Naive thymus-derived CD4-positive, alpha-beta T cell (primary cell): ENCODE measurements at regions not wholly inside any gene's neighbourhood (a gene's known extent, or its start where the extent isn't known, plus 50 kb on each side); places are given as distances from the start of the nearest gene placed in this dataset.

Source experiments
- ATAC-seq: fragments of 150-1000 bp; cut with Tn5 transposase; 2 replicates; pipeline ENCODE4 v1.10.0; 2021; ENCODE audit warnings: mild to moderate bottlenecking, moderate library complexity
- CTCF ChIA-PET: fragments of 350-600 bp; sonication (Branson Sonifier 250); formaldehyde crosslinking; loops from one replicate; lab custom pipeline; 2021; ENCODE audit warnings: antibody characterized with exemption; lab: Charles Lee
- POLR2A ChIA-PET: fragments of 350-600 bp; sonication (Branson Sonifier 250); formaldehyde crosslinking; loops from one replicate; lab custom pipeline; 2021; ENCODE audit warnings: antibody characterized with exemption, inconsistent platforms; lab: Charles Lee
- DNase-seq, 9 donors: peaks; one replicate each; pipeline versions ENCODE4 v3.0.0 to v3.0.0-alpha.2; 2020 to 2022; ENCODE audit warnings: mixed read lengths in 1 of 9
- H3K27ac ChIP-seq: one replicate; pipeline ENCODE4 v1.7.0; 2013; ENCODE audit warnings: mild to moderate bottlenecking, low read depth, low read length, moderate library complexity
- H3K27me3 ChIP-seq, 2 donors: one replicate each; pipeline ENCODE4 v1.7.0; 2013; ENCODE audit warnings: low read length in 2 of 2, mild to moderate bottlenecking in 2 of 2, moderate library complexity in 2 of 2; ENCODE audit not compliant: control insufficient read depth in 2 of 2, insufficient read depth in 2 of 2
- H3K36me3 ChIP-seq, 3 experiments: 1 replicate in 2 of 3; 2 replicates in 1 of 3; pipeline ENCODE4 v1.7.0; 2013; ENCODE audit warnings: low read length in 3 of 3, mild to moderate bottlenecking in 3 of 3, moderate library complexity in 1 of 3; ENCODE audit not compliant: insufficient read depth in 3 of 3, control insufficient read depth in 2 of 3
- H3K4me1 ChIP-seq, 2 donors: one replicate each; pipeline ENCODE4 v1.7.0; 2013; ENCODE audit warnings: low read length in 2 of 2, mild to moderate bottlenecking in 2 of 2, moderate library complexity in 1 of 2; ENCODE audit not compliant: control insufficient read depth in 2 of 2, insufficient read depth in 2 of 2
- H3K4me3 ChIP-seq: 2 replicates; pipeline ENCODE4 v1.7.0; 2013; ENCODE audit warnings: mild to moderate bottlenecking, low read length
- H3K9me3 ChIP-seq, 3 experiments: 1 replicate in 2 of 3; 2 replicates in 1 of 3; pipeline ENCODE4 v1.7.0; 2013; ENCODE audit warnings: low read length in 3 of 3; ENCODE audit not compliant: control insufficient read depth in 2 of 3
- H3K27ac Mint-ChIP-seq, 9 donors: one replicate each; pipeline ENCODE4 v1.8.0; 2020 to 2022; ENCODE audit warnings: mixed read lengths in 9 of 9, mild to moderate bottlenecking in 8 of 9, moderate library complexity in 5 of 9, inconsistent platforms in 2 of 9
- H3K27me3 Mint-ChIP-seq, 5 donors: one replicate each; pipeline ENCODE4 v1.8.0; 2021 to 2022; ENCODE audit warnings: mixed read lengths in 5 of 5, mild to moderate bottlenecking in 1 of 5
- H3K36me3 Mint-ChIP-seq, 5 donors: one replicate each; pipeline ENCODE4 v1.8.0; 2020 to 2022; ENCODE audit warnings: mixed read lengths in 5 of 5, mild to moderate bottlenecking in 3 of 5, inconsistent platforms in 1 of 5
- H3K4me1 Mint-ChIP-seq, 7 donors: one replicate each; pipeline ENCODE4 v1.8.0; 2020 to 2022; ENCODE audit warnings: mixed read lengths in 7 of 7, mild to moderate bottlenecking in 3 of 7, inconsistent platforms in 1 of 7
- H3K4me3 Mint-ChIP-seq, 10 donors: one replicate each; pipeline ENCODE4 v1.8.0; 2020 to 2022; ENCODE audit warnings: mild to moderate bottlenecking in 10 of 10, mixed read lengths in 10 of 10, moderate library complexity in 6 of 10, inconsistent platforms in 2 of 10
- H3K9me3 Mint-ChIP-seq, 11 donors: one replicate each; pipeline ENCODE4 v1.8.0; 2020 to 2022; ENCODE audit warnings: mixed read lengths in 11 of 11, mild to moderate bottlenecking in 4 of 11, inconsistent platforms in 1 of 11, moderate library complexity in 1 of 11
- intact Hi-C, 2 donors: fragments of 100-400 bp; cut with micrococcal nuclease; formaldehyde crosslinking; loops; one replicate each; pipeline ENCODE4 v1.15.1; 2023

DNA sequence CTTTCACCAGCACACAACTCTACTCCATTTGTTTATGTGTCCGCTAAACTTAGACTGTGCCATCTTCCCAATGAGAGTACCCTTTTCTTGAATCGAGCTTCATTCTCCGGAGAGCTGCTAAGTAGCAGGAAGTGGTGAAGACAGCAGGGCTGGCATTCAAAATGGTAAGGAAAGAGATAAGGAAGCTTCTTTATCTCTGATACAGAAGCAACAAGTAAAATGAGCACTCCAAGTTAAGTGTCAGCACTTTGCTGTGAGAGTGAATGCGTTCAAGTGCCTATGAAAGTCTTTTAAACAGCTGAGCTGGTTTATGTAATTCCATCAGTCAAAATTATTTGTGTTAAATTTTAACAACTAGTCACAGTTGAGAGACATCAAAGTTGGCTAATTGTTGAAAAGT lies 386.8 kb upstream of the PTPRD start:
- CTCF ChIA-PET, result no interaction called here
- H3K4me3 Mint-ChIP-seq, result no peak overlapping the region
- H3K27ac Mint-ChIP-seq, result no peak overlapping the region
- Histone ChIP-seq H3K27me3 (no peaks in the 10 kb centered on the region), H3K4me3 (no peak overlapping the region), H3K36me3 (no peaks in the 10 kb centered on the region), H3K27ac (no peak overlapping the region), H3K4me1 (no peaks in the 10 kb centered on the region), H3K9me3 (no peaks in the 10 kb centered on the region)
- H3K4me1 Mint-ChIP-seq, result no peaks in the 10 kb centered on the region
- no peaks in the 10 kb centered on the region for H3K27me3 Mint-ChIP-seq
- peaks cover 3 to 36% (median 8%) of the 10 kb centered on the region in 11 donors for H3K9me3 Mint-ChIP-seq
- POLR2A ChIA-PET, result no interaction called here
- DNase-seq (no peak), ATAC-seq (no peak)
- H3K36me3 Mint-ChIP-seq, result no peaks in the 10 kb centered on the region
- intact Hi-C loops, result no loop called here

DNA sequence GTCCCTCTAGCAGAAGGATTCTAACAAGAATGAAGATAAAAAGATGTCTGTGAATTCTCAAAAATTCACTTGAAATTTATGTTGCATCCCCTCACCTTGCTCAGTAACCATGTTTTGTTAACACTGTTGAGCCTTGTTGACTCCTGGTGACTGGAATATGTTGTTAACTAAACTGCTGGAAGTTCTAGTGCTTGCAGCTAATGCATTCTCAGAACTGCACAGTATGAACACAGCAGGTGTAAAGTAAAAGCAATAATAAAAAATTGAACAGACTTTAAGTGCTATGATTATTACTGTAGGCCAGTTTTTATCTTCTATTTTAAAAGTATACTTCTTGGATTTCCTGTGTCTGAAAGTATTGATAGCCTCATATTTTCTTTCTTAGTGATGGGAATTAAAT lies 388.7 kb upstream of the PTPRD start:
- Histone ChIP-seq H3K36me3 (no peaks in the 10 kb centered on the region), H3K9me3 (no peaks in the 10 kb centered on the region), H3K27me3 (no peaks in the 10 kb centered on the region), H3K4me1 (no peaks in the 10 kb centered on the region), H3K4me3 (no peak overlapping the region), H3K27ac (no peak overlapping the region)
- POLR2A ChIA-PET, result no interaction called here
- intact Hi-C loops, result no loop called here
- ATAC-seq, result no peak
- Mint-ChIP-seq H3K27ac (no peak overlapping the region), H3K27me3 (no peaks in the 10 kb centered on the region), H3K36me3 (no peaks in the 10 kb centered on the region), H3K9me3 (peaks cover 0 to 28% (median 6%) of the 10 kb centered on the region in 11 donors), H3K4me3 (no peak overlapping the region), H3K4me1 (no peaks in the 10 kb centered on the region)
- CTCF ChIA-PET, result no interaction called here
- DNase-seq, result no peak

DNA sequence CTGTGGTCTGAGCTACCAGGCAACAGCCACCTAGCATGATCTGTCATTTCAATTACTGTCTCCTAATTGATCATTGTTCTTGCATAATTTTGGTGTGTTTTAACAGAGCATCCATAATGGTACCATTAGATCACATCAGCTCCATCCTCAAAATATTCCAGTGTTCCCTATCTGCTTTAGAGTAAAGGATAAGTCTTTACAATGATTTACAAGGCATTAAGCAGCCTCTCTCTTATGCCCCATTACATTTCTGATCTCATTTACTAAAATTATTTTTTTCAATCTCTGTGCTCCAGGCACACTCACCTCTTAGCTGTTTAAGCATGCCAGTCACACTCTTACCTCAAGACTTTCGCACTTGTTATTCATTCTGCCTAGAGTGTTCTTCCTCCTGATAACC lies 389.9 kb upstream of the PTPRD start:
- ChIA-PET POLR2A (no interaction called here), CTCF (no interaction called here)
- no peaks in the 10 kb centered on the region for H3K4me1 ChIP-seq
- DNase-seq, result no peak
- Mint-ChIP-seq H3K9me3 (peaks cover 0 to 33% (median 6%) of the 10 kb centered on the region in 11 donors), H3K27ac (no peak overlapping the region), H3K4me1 (no peaks in the 10 kb centered on the region), H3K4me3 (no peak overlapping the region), H3K36me3 (no peaks in the 10 kb centered on the region), H3K27me3 (no peaks in the 10 kb centered on the region)
- H3K27ac ChIP-seq, result no peak overlapping the region
- no peaks in the 10 kb centered on the region for H3K9me3 ChIP-seq
- intact Hi-C loops, result no loop called here
- no peaks in the 10 kb centered on the region for H3K27me3 ChIP-seq
- ATAC-seq, result no peak
- H3K4me3 ChIP-seq, result no peak overlapping the region
- no peaks in the 10 kb centered on the region for H3K36me3 ChIP-seq

DNA sequence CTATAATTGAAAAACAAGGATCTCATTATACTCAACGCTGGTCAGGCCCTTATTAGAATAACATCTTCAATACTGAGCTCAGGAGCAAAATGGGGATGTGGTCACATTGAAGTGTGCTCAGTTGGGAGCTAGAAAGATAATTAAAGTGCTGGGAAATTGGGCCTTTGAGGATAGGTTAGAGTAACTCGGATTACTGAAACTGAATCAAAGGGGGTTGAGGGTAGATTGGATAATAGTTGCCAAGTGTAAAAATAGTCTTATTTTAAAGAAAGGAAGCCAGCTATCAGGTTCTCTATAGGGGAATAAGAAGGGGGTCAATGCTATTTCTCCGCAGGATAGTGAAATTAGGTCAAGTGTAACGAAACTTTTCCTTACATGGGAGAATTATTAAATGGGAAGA lies 391.0 kb upstream of the PTPRD start:
- DNase-seq (no peak), ATAC-seq (no peak)
- peaks cover 0 to 3% (median 0%) of the 10 kb centered on the region in 5 donors for H3K36me3 Mint-ChIP-seq
- peaks cover 0 to 37% (median 8%) of the 10 kb centered on the region in 11 donors for H3K9me3 Mint-ChIP-seq
- H3K27ac Mint-ChIP-seq, result no peak overlapping the region
- CTCF ChIA-PET, result no interaction called here
- H3K4me3 Mint-ChIP-seq, result no peak overlapping the region
- POLR2A ChIA-PET, result interaction anchor here (0.7 kb wide), 1 partner anchor 88 kb away, joined by 3 read pairs; no protein-coding TSS in a partner anchor
- Histone ChIP-seq H3K4me3 (no peak overlapping the region), H3K9me3 (no peaks in the 10 kb centered on the region), H3K27me3 (no peaks in the 10 kb centered on the region), H3K4me1 (no peaks in the 10 kb centered on the region), H3K36me3 (no peaks in the 10 kb centered on the region), H3K27ac (no peak overlapping the region)
- intact Hi-C loops, result no loop called here
- H3K27me3 Mint-ChIP-seq, result no peaks in the 10 kb centered on the region
- no peaks in the 10 kb centered on the region for H3K4me1 Mint-ChIP-seq

DNA sequence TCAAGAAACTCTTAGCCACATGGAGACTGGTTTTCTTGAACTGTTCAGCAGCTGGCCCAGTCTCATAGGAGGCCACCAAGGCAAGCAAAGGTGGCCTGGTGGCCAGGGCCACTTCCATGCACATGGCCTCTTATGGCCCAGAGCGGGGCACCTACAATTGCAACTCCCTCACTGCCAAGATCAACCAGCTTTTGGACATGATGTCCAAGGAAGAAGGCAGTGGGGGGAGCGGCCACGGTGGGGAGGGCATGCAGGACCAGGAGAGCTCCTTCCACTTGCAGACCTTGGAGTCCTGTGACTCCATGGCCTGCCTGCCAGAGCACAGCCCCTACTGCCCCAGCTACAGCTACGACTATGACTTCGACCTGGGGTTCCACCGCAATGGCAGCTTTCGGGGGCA lies 398.9 kb upstream of the PTPRD start:
- Mint-ChIP-seq H3K36me3 (peaks cover 0 to 4% (median 0%) of the 10 kb centered on the region in 5 donors), H3K27me3 (no peaks in the 10 kb centered on the region), H3K4me3 (no peak overlapping the region), H3K27ac (no peak overlapping the region), H3K4me1 (no peaks in the 10 kb centered on the region), H3K9me3 (peaks cover 7 to 59% (median 18%) of the 10 kb centered on the region in 11 donors)
- DNase-seq (no peak), ATAC-seq (no peak)
- no peaks in the 10 kb centered on the region for H3K27me3 ChIP-seq
- H3K4me3 ChIP-seq, result no peak overlapping the region
- H3K9me3 ChIP-seq, result peaks cover 0 to 11% (median 8%) of the 10 kb centered on the region in 3 experiments
- intact Hi-C loops, result no loop called here
- POLR2A ChIA-PET, result no interaction called here
- CTCF ChIA-PET, result no interaction called here
- no peaks in the 10 kb centered on the region for H3K4me1 ChIP-seq
- no peaks in the 10 kb centered on the region for H3K36me3 ChIP-seq
- H3K27ac ChIP-seq, result no peak overlapping the region

DNA sequence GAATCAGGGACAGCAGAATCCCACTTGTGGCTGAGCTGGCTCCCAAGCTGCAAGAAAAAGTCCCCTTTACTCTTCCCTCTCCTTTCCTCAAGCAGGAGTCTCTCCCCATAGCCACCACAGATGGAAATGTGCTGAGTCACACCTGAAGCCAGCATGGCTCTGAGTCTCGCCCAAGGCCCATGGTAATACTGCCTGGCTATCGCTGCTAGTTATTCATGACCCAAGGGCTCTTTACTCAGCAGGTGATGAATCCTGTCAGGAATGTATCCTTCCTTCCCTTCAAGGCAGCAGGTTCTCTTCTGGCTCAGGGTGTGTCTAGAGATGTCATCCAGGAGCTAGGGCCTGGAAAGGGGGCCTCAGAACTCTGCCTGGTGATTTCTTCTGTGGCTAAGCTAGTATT lies 403.3 kb upstream of the PTPRD start:
- Histone ChIP-seq H3K36me3 (no peaks in the 10 kb centered on the region), H3K4me1 (no peaks in the 10 kb centered on the region), H3K27ac (no peak overlapping the region), H3K9me3 (peaks cover 0 to 10% (median 8%) of the 10 kb centered on the region in 3 experiments), H3K27me3 (no peaks in the 10 kb centered on the region), H3K4me3 (no peak overlapping the region)
- Mint-ChIP-seq H3K27me3 (no peaks in the 10 kb centered on the region), H3K9me3 (peaks cover 5 to 54% (median 25%) of the 10 kb centered on the region in 11 donors), H3K4me1 (no peaks in the 10 kb centered on the region), H3K27ac (no peak overlapping the region), H3K4me3 (no peak overlapping the region), H3K36me3 (peaks cover 0 to 4% (median 0%) of the 10 kb centered on the region in 5 donors)
- DNase-seq, result no peak
- intact Hi-C loops, result no loop called here
- ChIA-PET POLR2A (no interaction called here), CTCF (no interaction called here)
- ATAC-seq, result no peak

DNA sequence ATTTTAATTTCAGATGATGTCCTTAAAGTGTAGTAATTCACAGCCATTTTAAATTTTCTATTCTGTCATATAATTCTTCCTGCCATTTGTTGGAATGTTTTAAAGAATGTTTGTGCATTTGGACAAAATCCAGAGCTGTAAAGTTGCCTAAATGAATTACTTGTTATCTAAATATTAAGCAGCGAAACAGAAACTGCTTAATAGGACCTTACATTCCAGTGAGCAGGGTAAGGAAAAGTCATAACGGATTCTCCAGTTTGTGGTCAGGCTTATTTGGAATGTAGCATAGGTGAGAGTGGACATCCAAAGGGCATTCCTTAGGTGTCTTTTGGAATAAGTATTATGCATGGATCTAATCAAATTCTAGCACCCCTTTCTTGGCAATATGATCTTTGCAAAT lies 410.4 kb upstream of the PTPRD start:
- H3K27me3 ChIP-seq, result no peaks in the 10 kb centered on the region
- Mint-ChIP-seq H3K36me3 (peaks cover 0 to 3% (median 0%) of the 10 kb centered on the region in 5 donors), H3K27ac (no peak overlapping the region), H3K4me1 (no peaks in the 10 kb centered on the region), H3K9me3 (peaks cover 2 to 35% (median 17%) of the 10 kb centered on the region in 11 donors), H3K4me3 (no peak overlapping the region), H3K27me3 (no peaks in the 10 kb centered on the region)
- H3K27ac ChIP-seq, result no peak overlapping the region
- no peaks in the 10 kb centered on the region for H3K4me1 ChIP-seq
- DNase-seq (no peak), ATAC-seq (no peak)
- CTCF ChIA-PET, result no interaction called here
- H3K36me3 ChIP-seq, result no peaks in the 10 kb centered on the region
- POLR2A ChIA-PET, result no interaction called here
- no peak overlapping the region for H3K4me3 ChIP-seq
- peaks cover 0 to 12% (median 0%) of the 10 kb centered on the region in 3 experiments for H3K9me3 ChIP-seq
- intact Hi-C loops, result no loop called here
